ENCODE measurements at regions not wholly inside any gene's neighbourhood (a gene's known extent, or its start where the extent isn't known, plus 50 kb on each side); places are given as distances from the start of the nearest gene placed in this dataset.

- TF ChIP-seq POLR2A (IDR thresholded peaks at IDR 0.05) (no peak), CTCF (IDR thresholded peaks at IDR 0.05) (peak in 2 of 6 experiments; percentile 16 to 17)
These were observed 600.5 kb downstream of the EDEM1 start for GRCh38 chr3:5787861-5788488.
